ENCODE measurements at regions not wholly inside any gene's neighbourhood (a gene's known extent, or its start where the extent isn't known, plus 50 kb on each side); places are given as distances from the start of the nearest gene placed in this dataset.

DNA sequence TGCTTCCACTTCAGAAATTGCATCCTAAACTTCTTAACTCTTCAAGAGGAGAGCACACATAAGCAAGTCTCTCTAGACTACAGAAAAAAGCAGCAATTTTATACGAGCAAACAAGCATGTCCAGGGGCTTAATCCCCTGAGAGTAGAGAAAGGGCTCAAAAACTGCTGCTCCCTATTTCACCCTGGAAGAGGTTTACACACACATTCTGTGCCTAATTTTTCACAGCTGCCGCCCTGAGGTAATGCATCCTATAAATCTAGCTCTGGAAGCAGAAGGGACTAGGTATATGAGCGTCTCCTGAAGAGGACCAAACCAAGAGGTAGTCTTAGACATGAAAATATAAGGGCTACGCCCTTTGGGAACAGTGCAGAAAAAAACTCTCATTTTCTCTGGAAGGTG lies 73.1 kb downstream of the CRPPA start (continued):
- TF ChIP-seq, protein P1, sequence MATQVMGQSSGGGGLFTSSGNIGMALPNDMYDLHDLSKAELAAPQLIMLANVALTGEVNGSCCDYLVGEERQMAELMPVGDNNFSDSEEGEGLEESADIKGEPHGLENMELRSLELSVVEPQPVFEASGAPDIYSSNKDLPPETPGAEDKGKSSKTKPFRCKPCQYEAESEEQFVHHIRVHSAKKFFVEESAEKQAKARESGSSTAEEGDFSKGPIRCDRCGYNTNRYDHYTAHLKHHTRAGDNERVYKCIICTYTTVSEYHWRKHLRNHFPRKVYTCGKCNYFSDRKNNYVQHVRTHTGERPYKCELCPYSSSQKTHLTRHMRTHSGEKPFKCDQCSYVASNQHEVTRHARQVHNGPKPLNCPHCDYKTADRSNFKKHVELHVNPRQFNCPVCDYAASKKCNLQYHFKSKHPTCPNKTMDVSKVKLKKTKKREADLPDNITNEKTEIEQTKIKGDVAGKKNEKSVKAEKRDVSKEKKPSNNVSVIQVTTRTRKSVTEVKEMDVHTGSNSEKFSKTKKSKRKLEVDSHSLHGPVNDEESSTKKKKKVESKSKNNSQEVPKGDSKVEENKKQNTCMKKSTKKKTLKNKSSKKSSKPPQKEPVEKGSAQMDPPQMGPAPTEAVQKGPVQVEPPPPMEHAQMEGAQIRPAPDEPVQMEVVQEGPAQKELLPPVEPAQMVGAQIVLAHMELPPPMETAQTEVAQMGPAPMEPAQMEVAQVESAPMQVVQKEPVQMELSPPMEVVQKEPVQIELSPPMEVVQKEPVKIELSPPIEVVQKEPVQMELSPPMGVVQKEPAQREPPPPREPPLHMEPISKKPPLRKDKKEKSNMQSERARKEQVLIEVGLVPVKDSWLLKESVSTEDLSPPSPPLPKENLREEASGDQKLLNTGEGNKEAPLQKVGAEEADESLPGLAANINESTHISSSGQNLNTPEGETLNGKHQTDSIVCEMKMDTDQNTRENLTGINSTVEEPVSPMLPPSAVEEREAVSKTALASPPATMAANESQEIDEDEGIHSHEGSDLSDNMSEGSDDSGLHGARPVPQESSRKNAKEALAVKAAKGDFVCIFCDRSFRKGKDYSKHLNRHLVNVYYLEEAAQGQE (IDR thresholded peaks at IDR 0.05; ENCODE audit: unreplicated experiment) = no peak
- TF ChIP-seq ZNF331 (CRISPR knock-in tag; IDR thresholded peaks at IDR 0.05; ENCODE audit: low read depth) (no peak), EZH2 (IDR thresholded peaks at IDR 0.05; ENCODE audit: low read depth, unreplicated experiment) (no peak), POLR2AphosphoS5 (IDR thresholded peaks at IDR 0.05; ENCODE audit: low read depth) (no peak), JUNB (IDR thresholded peaks at IDR 0.05; ENCODE audit: unreplicated experiment) (no peak), CREB1 (CRISPR knock-in tag; IDR thresholded peaks at IDR 0.05; ENCODE audit: low read depth) (no peak), EZH2phosphoT487 (IDR thresholded peaks at IDR 0.05; ENCODE audit: unreplicated experiment) (no peak), ZNF114 (CRISPR knock-in tag; IDR thresholded peaks at IDR 0.05) (no peak)
- TF ChIP-seq, protein P2, sequence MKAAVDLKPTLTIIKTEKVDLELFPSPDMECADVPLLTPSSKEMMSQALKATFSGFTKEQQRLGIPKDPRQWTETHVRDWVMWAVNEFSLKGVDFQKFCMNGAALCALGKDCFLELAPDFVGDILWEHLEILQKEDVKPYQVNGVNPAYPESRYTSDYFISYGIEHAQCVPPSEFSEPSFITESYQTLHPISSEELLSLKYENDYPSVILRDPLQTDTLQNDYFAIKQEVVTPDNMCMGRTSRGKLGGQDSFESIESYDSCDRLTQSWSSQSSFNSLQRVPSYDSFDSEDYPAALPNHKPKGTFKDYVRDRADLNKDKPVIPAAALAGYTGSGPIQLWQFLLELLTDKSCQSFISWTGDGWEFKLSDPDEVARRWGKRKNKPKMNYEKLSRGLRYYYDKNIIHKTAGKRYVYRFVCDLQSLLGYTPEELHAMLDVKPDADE (IDR thresholded peaks at IDR 0.05) = no peak

DNA sequence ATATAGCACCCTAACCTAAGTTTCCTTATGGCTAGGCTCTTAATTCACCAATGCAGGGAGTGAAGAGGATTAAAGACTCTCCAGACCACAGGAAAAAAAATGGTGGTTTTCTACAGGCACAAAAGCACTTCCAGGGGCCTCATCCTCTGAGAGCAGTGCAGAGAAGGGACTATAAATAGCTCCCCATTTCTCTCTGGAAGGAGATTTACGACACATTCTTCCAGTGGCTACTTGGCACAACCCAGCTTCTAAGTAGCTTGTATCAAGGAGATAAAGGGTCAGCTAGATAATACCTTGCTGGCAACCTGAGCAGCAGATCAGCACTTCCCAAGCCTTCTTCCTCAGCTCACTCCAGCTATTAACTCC lies 73.5 kb downstream of the CRPPA start:
- H3K4me1 ChIP-seq (ENCODE audit: insufficient read depth) = no peaks in the 10 kb centered on the region
- peaks cover 6% of the 10 kb centered on the region; the same call in 2 of the 3 replicates for H3K9me3 Mint-ChIP-seq
- no peak overlapping the region for H3K4me3 ChIP-seq
- 0 out of 2 replicates have a peak, but pooled peaks cover 6% of the 10 kb centered on the region for H3K9me2 ChIP-seq (ENCODE audit: insufficient read depth)
- H3K4me3 Mint-ChIP-seq = no peak overlapping the region
- no peaks in the 10 kb centered on the region for H3K79me2 ChIP-seq (replicated peaks; ENCODE audit: insufficient read depth)
- no peaks in the 10 kb centered on the region for H3K36me3 ChIP-seq (ENCODE audit: insufficient read depth)
- no peak for ATAC-seq
- TF ChIP-seq NANOG (IDR thresholded peaks at IDR 0.05; ENCODE audit: borderline replicate concordance) (no peak), ZNF114 (CRISPR knock-in tag; IDR thresholded peaks at IDR 0.05) (no peak), POLR2AphosphoS5 (IDR thresholded peaks at IDR 0.05; ENCODE audit: low read depth) (no peak), CREB1 (CRISPR knock-in tag; IDR thresholded peaks at IDR 0.05; ENCODE audit: low read depth) (no peak), JUNB (IDR thresholded peaks at IDR 0.05; ENCODE audit: unreplicated experiment) (no peak)
- TF ChIP-seq, protein P2 (IDR thresholded peaks at IDR 0.05) = no peak
- TF ChIP-seq, protein P3, sequence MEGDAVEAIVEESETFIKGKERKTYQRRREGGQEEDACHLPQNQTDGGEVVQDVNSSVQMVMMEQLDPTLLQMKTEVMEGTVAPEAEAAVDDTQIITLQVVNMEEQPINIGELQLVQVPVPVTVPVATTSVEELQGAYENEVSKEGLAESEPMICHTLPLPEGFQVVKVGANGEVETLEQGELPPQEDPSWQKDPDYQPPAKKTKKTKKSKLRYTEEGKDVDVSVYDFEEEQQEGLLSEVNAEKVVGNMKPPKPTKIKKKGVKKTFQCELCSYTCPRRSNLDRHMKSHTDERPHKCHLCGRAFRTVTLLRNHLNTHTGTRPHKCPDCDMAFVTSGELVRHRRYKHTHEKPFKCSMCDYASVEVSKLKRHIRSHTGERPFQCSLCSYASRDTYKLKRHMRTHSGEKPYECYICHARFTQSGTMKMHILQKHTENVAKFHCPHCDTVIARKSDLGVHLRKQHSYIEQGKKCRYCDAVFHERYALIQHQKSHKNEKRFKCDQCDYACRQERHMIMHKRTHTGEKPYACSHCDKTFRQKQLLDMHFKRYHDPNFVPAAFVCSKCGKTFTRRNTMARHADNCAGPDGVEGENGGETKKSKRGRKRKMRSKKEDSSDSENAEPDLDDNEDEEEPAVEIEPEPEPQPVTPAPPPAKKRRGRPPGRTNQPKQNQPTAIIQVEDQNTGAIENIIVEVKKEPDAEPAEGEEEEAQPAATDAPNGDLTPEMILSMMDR (conservative IDR thresholded peaks at IDR 0.05; ENCODE audit: low read depth in 2 of 2) = no peak
- no peaks in the 10 kb centered on the region for H3K27me3 ChIP-seq (ENCODE audit: insufficient read depth)
- no peaks in the 10 kb centered on the region for H3F3A ChIP-seq (replicated peaks; ENCODE audit: low read depth)
- DNase-seq (ENCODE audit: low spot score) = no peak
- H3K27me3 Mint-ChIP-seq (ENCODE audit: insufficient read depth, low read depth, poor library complexity) = no peaks in the 10 kb centered on the region
- H3K4me2 ChIP-seq = no peak overlapping the region
- H3K27ac ChIP-seq (ENCODE audit: low read depth) = no peak overlapping the region
- H3K27ac Mint-ChIP-seq = no peak overlapping the region
- no peaks in the 10 kb centered on the region for H3K4me1 Mint-ChIP-seq
- H4K20me1 ChIP-seq (replicated peaks; ENCODE audit: insufficient read depth) = no peaks in the 10 kb centered on the region
- 0 out of 3 replicates have a peak, but pooled peaks cover 3% of the 10 kb centered on the region for H3K36me3 Mint-ChIP-seq (ENCODE audit: low read depth)
- no peak overlapping the region for H2AFZ ChIP-seq

All from GM23338 (cell line).